Lower leg skin (tissue), 4 donors: ENCODE measurements at regions not wholly inside any gene's neighbourhood (a gene's known extent, or its start where the extent isn't known, plus 50 kb on each side); places are given as distances from the start of the nearest gene placed in this dataset.

Experiments
- DNase-seq, 2 donors: peaks; one replicate each; pipeline ENCODE4 v3.0.0-alpha.2; 2019; ENCODE audit warnings: low spot score in 2 of 2
- H3K4me3 ChIP-seq: fragments of 200-600 bp; sonication (generic); 2 replicates; pipeline ENCODE4 v1.5.1; 2017; ENCODE audit warnings: mild to moderate bottlenecking, low read depth; ENCODE audit not compliant: poor library complexity, severe bottlenecking
- CTCF ChIP-seq, 3 donors: fragments of 450-650 bp; IDR thresholded peaks; one replicate each; pipeline ENCODE4 v1.5.1; 2016; ENCODE audit warnings: antibody characterized with exemption in 3 of 3, mild to moderate bottlenecking in 3 of 3, moderate library complexity in 2 of 3
- POLR2A ChIP-seq, 2 donors: fragments of 450-650 bp; IDR thresholded peaks; one replicate each; pipeline ENCODE4 v1.6.1; 2016 to 2017; ENCODE audit warnings: antibody characterized with exemption in 2 of 2, mild to moderate bottlenecking in 1 of 2, moderate library complexity in 1 of 2
- WGBS, 2 donors: methylation state at CpG; one replicate each; pipeline ENCODE4 v1.1.5; 2018; 5-methylcytosine and 5-hydroxymethylcytosine counted together
- intact Hi-C: fragments of 100-400 bp; cut with DNase I; formaldehyde crosslinking; loops from one replicate; pipeline ENCODE4 v1.15.0; 2023; ENCODE audit warnings: low total_unique reads

- intact Hi-C loops: no loop called here
- DNase-seq: no peak
- no peak for TF ChIP-seq POLR2A (IDR thresholded peaks at IDR 0.05)
- no peak for TF ChIP-seq CTCF (IDR thresholded peaks at IDR 0.05)
- 61 to 63% methylated on average over 3 of the region's 3 CpGs for WGBS, 2 donors
- no peak overlapping the region for H3K4me3 ChIP-seq
Observed at GRCh38 chr15:85947021-85947420, 132.7 kb upstream of the AGBL1 start.

DNA sequence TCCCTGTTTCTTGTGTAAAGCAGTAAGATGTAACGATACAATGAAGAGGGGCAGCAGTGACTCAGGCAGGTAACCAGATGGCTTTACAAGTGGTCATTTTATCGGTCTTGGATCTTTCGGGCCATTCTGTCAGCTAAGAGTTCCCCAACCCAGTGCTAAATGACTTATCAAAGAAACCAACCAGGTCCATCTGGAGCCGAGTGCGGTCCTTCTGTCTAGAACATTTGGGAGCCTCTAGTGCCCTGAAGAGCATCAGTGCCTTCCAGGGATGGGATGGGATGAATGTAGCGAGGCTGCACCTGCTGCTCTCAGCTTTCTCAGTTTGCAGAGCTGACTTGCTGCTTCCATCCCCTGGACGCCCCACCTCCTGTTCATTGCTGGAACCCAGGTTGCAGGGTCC is 131.7 kb upstream of the AGBL1 start:
- TF ChIP-seq POLR2A (IDR thresholded peaks at IDR 0.05) (no peak), CTCF (IDR thresholded peaks at IDR 0.05) (no peak)
- DNase-seq: no peak
- no peak overlapping the region for H3K4me3 ChIP-seq
- intact Hi-C loops: no loop called here
- 91 to 95% methylated on average over 7 of the region's 7 CpGs for WGBS, 2 donors

DNA sequence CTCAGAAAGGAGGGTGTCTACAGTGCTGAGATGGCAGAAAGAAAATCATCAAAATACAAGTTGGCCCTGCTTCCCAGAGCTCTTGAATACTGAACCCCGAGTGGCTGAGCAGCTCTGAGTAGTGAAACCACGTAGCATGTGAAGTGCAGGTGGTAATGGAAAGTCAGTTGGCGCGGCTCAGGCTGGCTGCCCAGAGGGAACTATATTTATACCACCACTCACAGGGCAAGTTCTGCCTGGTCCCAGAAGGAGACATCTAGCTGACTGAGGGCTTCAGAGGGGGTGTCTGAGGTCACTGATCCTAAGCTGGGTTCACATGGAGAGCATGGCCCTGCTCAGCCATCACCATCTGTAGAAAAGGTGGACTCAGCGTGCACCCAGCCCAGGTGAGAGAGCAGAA is 129.6 kb upstream of the AGBL1 start:
- no peak overlapping the region for H3K4me3 ChIP-seq
- TF ChIP-seq CTCF (IDR thresholded peaks at IDR 0.05) (no peak), POLR2A (IDR thresholded peaks at IDR 0.05) (no peak)
- intact Hi-C loops: no loop called here
- DNase-seq: no peak
- WGBS, 2 donors: 72 to 76% methylated on average over 5 of the region's 5 CpGs

GRCh38 chr15:85954586-85954985 is 125.1 kb upstream of the AGBL1 start:
- intact Hi-C loops: no loop called here
- H3K4me3 ChIP-seq: no peak overlapping the region
- no peak for DNase-seq
- 13 to 62% methylated on average over 1 of the region's 1 CpG for WGBS, 2 donors
- TF ChIP-seq CTCF (IDR thresholded peaks at IDR 0.05): no peak
- TF ChIP-seq POLR2A (IDR thresholded peaks at IDR 0.05): no peak

DNA sequence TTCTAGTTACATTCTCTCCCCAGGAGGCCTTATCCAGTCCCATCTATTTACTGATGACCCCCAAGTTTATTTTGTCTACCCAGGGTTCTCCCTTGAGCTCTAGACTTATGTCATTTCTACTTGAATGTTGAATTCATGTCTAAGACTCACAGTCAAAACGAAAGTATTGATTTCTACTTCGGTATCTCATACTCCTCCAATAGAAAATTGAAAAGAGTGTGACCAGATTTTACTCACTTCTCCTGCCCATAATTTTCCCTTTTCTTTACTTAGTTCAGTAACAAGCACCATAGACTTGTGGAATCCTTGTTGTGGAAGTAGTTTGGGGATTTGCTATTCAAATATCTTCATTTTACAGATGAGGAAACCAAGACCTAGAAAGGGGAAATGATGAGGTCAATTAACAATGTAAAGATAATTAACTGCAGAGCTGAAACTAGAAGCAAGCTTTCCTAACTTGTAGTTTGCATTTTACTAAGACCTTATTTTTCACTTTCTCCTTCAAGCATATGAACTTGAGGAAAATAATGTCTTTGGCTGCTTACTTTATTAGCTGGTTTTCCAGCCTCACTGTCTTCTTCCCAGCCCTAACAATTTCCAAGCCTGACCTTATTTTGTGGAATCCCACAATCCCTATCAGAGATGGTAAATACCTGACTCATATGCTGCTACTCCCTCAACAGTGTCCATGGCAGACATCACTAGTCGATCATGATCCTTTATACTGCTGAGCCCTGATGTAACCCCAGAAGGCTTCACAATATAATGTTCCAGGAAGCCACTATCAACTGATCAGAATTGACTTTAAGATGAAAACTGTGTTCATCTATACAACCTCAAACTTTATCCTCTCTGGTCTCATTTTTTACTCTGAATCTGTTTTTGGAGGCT is 123.9 kb upstream of the AGBL1 start:
- no peak overlapping the region for H3K4me3 ChIP-seq
- DNase-seq: no peak
- whole genome bisulfite sequencing, 2 donors: 86 to 90% methylated on average over 3 of the region's 3 CpGs
- TF ChIP-seq POLR2A (IDR thresholded peaks at IDR 0.05) (no peak), CTCF (IDR thresholded peaks at IDR 0.05) (no peak)
- intact Hi-C loops: no loop called here
